GM12878 (cell line): ENCODE measurements at regions not wholly inside any gene's neighbourhood (a gene's known extent, or its start where the extent isn't known, plus 50 kb on each side); places are given as distances from the start of the nearest gene placed in this dataset.

Experiments
- ATAC-seq: fragments of 200-7000 bp; cut with Tn5 transposase; 3 replicates; pipeline ENCODE4 v1.9.1; 2020; ENCODE audit warnings: mild to moderate bottlenecking, moderate library complexity
- BruUV-seq: library from RNA; stranded (reverse); fragments of 400-500 nt; replicated peaks from 2 replicates; lab custom pipeline; 2021; lab: Mats Ljungman, UMichigan
- CTCF ChIA-PET: fragments of 300-600 bp; sonication (Branson Sonifier 250); formaldehyde crosslinking; extraction: SDS; loops from one replicate; lab custom pipeline; 2021; ENCODE audit warnings: inconsistent platforms; lab: Yijun Ruan, JAX
- POLR2A ChIA-PET: fragments of 350-600 bp; formaldehyde crosslinking; extraction: SDS; loops from one replicate; lab custom pipeline; 2021; ENCODE audit warnings: inconsistent platforms; lab: Charles Lee
- RAD21 ChIA-PET: fragments of 300-600 bp; sonication (Branson Sonifier 250); formaldehyde crosslinking; loops from one replicate; lab custom pipeline; 2023; ENCODE audit warnings: antibody characterized with exemption; ENCODE audit not compliant: unreplicated experiment; lab: Charles Lee
- SMC1A ChIA-PET: fragments of 300-600 bp; sonication (Branson Sonifier 250); formaldehyde crosslinking; loops from one replicate; lab custom pipeline; 2023; ENCODE audit not compliant: unreplicated experiment, uncharacterized antibody; lab: Charles Lee
- DNase-seq: peaks from one replicate; pipeline ENCODE4 v3.0.0-alpha.2; 2011; ENCODE audit warnings: low read depth, low spot score
- FAIRE-seq: peaks from 3 replicates; lab custom pipeline; 2011; peaks lifted over from hg19 to GRCh38; lab: Jason Lieb, UNC
- H2AFZ ChIP-seq: 2 replicates; pipeline ENCODE4 v1.6.0; 2011; ENCODE audit warnings: low read depth, low read length, control low read depth; ENCODE audit not compliant: control insufficient read depth
- H3K27ac ChIP-seq: 2 replicates; pipeline ENCODE4 v1.5.1; 2011; ENCODE audit warnings: control low read depth; ENCODE audit not compliant: control insufficient read depth, insufficient read depth
- H3K27me3 ChIP-seq, 2 experiments: replicated peaks in 1 of 2; 2 replicates each; pipeline versions ENCODE4 v1.6.0 to v1.6.1; 2011; ENCODE audit warnings: low read length in 1 of 2; ENCODE audit not compliant: control insufficient read depth in 2 of 2, insufficient read depth in 2 of 2
- H3K36me3 ChIP-seq, 2 experiments: 2 replicates each; pipeline ENCODE4 v1.5.1; 2011; ENCODE audit warnings: low read length in 1 of 2; ENCODE audit not compliant: control insufficient read depth in 2 of 2, insufficient read depth in 2 of 2
- H3K4me1 ChIP-seq: 2 replicates; pipeline ENCODE4 v1.6.1; 2011; ENCODE audit warnings: mild to moderate bottlenecking, low read length, moderate library complexity, mixed read lengths; ENCODE audit not compliant: control insufficient read depth, insufficient read depth
- H3K4me2 ChIP-seq: 2 replicates; pipeline ENCODE4 v1.6.0; 2011; ENCODE audit warnings: control low read depth; ENCODE audit not compliant: control insufficient read depth, insufficient read depth
- H3K4me3 ChIP-seq: fragments of 200-600 bp; sonication (generic); 2 replicates; pipeline ENCODE4 v1.5.1; 2016
- H3K79me2 ChIP-seq: 2 replicates; pipeline ENCODE4 v1.6.0; 2011; ENCODE audit warnings: low read length; ENCODE audit not compliant: control insufficient read depth, insufficient read depth
- H3K9ac ChIP-seq: 2 replicates; pipeline ENCODE4 v1.8.0; 2011; ENCODE audit warnings: low read length, control low read depth, mixed read lengths; ENCODE audit not compliant: control insufficient read depth, insufficient read depth
- H3K9me3 ChIP-seq: replicated peaks from 3 replicates; pipeline ENCODE4 v1.5.1; 2011; ENCODE audit warnings: mild to moderate bottlenecking, low read length; ENCODE audit not compliant: control insufficient read depth, insufficient read depth
- H4K20me1 ChIP-seq: 2 replicates; pipeline ENCODE4 v1.6.0; 2011; ENCODE audit not compliant: control insufficient read depth, insufficient read depth
- BMI1 ChIP-seq: fragments of 450-650 bp; IDR thresholded peaks from 2 replicates; pipeline ENCODE4 v1.6.1; 2016; ENCODE audit warnings: mild to moderate bottlenecking, moderate library complexity, borderline replicate concordance
- CBX5 ChIP-seq: sonication (generic); IDR thresholded peaks from 2 replicates; pipeline ENCODE4 v1.6.1; 2016; ENCODE audit warnings: low read depth, moderate library complexity, mild to moderate bottlenecking, inconsistent platforms
- EP300 ChIP-seq, 2 experiments: fragments of 150-350 bp in 1 of 2; IDR thresholded peaks; 2 replicates each; pipeline ENCODE4 v1.6.1; 2011 to 2012; ENCODE audit warnings: low read depth in 2 of 2, low read length in 2 of 2, borderline replicate concordance in 1 of 2, improper control_type of control experiment in 1 of 2, inconsistent platforms in 1 of 2; ENCODE audit not compliant: control insufficient read depth in 1 of 2
- ETV6 ChIP-seq, 2 experiments: fragments of 450-650 bp in 1 of 2; IDR thresholded peaks in 1 of 2; conservative IDR thresholded peaks in 1 of 2; 2 replicates each; pipeline ENCODE4 v1.6.1; 2014; ENCODE audit warnings: antibody characterized with exemption in 1 of 2, borderline replicate concordance in 1 of 2, low read depth in 1 of 2, mild to moderate bottlenecking in 1 of 2, moderate library complexity in 1 of 2
- PML ChIP-seq: IDR thresholded peaks from 2 replicates; pipeline ENCODE4 v1.6.1; 2012; ENCODE audit warnings: low read length, inconsistent platforms
- RAD51 ChIP-seq: fragments of 450-650 bp; IDR thresholded peaks from 2 replicates; pipeline ENCODE4 v1.6.1; 2016; ENCODE audit warnings: moderate library complexity, mild to moderate bottlenecking, inconsistent platforms
- SIX5 ChIP-seq: IDR thresholded peaks from 2 replicates; pipeline ENCODE4 v1.6.1; 2011; ENCODE audit warnings: mild to moderate bottlenecking, low read depth, low read length, moderate library complexity; ENCODE audit not compliant: severe bottlenecking
- ZBTB11 ChIP-seq: fragments of 450-650 bp; formaldehyde crosslinking; IDR thresholded peaks from 2 replicates; pipeline ENCODE4 v1.5.0; 2022; ENCODE audit warnings: mild to moderate bottlenecking, missing genetic modification characterization
- ZBTB33 ChIP-seq: fragments of 450-650 bp; IDR thresholded peaks from 2 replicates; pipeline ENCODE4 v1.6.1; 2017; ENCODE audit warnings: mild to moderate bottlenecking
- ZBTB4 ChIP-seq: fragments of 450-650 bp; formaldehyde crosslinking; IDR thresholded peaks from 2 replicates; pipeline ENCODE4 v1.4.0; 2022; ENCODE audit warnings: mild to moderate bottlenecking, moderate library complexity
- ZNF274 ChIP-seq: IDR thresholded peaks from one replicate; pipeline ENCODE4 v1.8.0; 2011; ENCODE audit not compliant: insufficient read length, insufficient read depth
- WGBS: methylation state at CpG from one replicate; pipeline ENCODE4 v1.1.6; 2016; ENCODE audit warnings: low lambda C conversion rate; ENCODE audit not compliant: insufficient replicate concordance, insufficient coverage; ENCODE audit errors: missing lambda C conversion rate; 5-methylcytosine and 5-hydroxymethylcytosine counted together
- in situ Hi-C: fragments of 300-500 bp; cut with MboI; formaldehyde crosslinking; loops from 9 replicates; pipeline ENCODE4 v1.14.3; 2018; ENCODE audit warnings: mixed read lengths
- intact Hi-C: fragments of 100-400 bp; cut with micrococcal nuclease; formaldehyde crosslinking; loops from one replicate; pipeline ENCODE4 v1.14.2; 2022; ENCODE audit not compliant: unreplicated experiment

- TF ChIP-seq ZBTB4 (no peak), ZBTB11 (no peak)
- TF ChIP-seq, all 136 proteins: peak for 0
Measured at GRCh38 chr9:106174346-106174745, 480.0 kb downstream of the TMEM38B start (continued).

- no peak overlapping the region for H3K4me2 ChIP-seq
- SMC1A ChIA-PET: no interaction called here
- no peaks in the 10 kb centered on the region for H4K20me1 ChIP-seq
- RAD21 ChIA-PET: no interaction called here
- no peak overlapping the region for H3K9ac ChIP-seq
- POLR2A ChIA-PET: no interaction called here
- CTCF ChIA-PET: no interaction called here
- FAIRE-seq: no peak
- DNase-seq: no peak
- H3K4me3 ChIP-seq: no peak overlapping the region
- no peak for TF ChIP-seq EP300 (IDR thresholded peaks at IDR 0.05; ENCODE audit: borderline replicate concordance in 1 of 2, control insufficient read depth in 1 of 2, low read depth in 2 of 2, low read length in 2 of 2)
- TF ChIP-seq BMI1: no peak
- TF ChIP-seq CBX5: no peak
- no peak for TF ChIP-seq ZNF274
- no peak for TF ChIP-seq ZBTB33
- TF ChIP-seq SIX5: no peak
- no peak for TF ChIP-seq PML
- no peak for TF ChIP-seq RAD51
- TF ChIP-seq ETV6 (conservative IDR thresholded peaks at IDR 0.05 in 1 of 2, IDR thresholded peaks at IDR 0.05 in 1 of 2; ENCODE audit: borderline replicate concordance in 1 of 2, low read depth in 1 of 2): no peak
- WGBS: 6% methylated on average over 1 of the region's 1 CpG
- no peaks in the 10 kb centered on the region for H3K27me3 ChIP-seq
- no peaks in the 10 kb centered on the region for H3K36me3 ChIP-seq
- in situ Hi-C loops: no loop called here
- H2AFZ ChIP-seq: no peak overlapping the region
- H3K79me2 ChIP-seq: no peaks in the 10 kb centered on the region
- intact Hi-C loops: no loop called here
- no peaks in the 10 kb centered on the region for H3K4me1 ChIP-seq
- BruUV-seq: no TSS peak
- no peaks in the 10 kb centered on the region for H3K9me3 ChIP-seq
- no peak for ATAC-seq
- no peak overlapping the region for H3K27ac ChIP-seq
Measured at GRCh38 chr9:106177216-106177615, 482.9 kb downstream of the TMEM38B start.
